H1 (cell line): ENCODE measurements at regions not wholly inside any gene's neighbourhood (a gene's known extent, or its start where the extent isn't known, plus 50 kb on each side); places are given as distances from the start of the nearest gene placed in this dataset.

Experiments used
- CTCF ChIA-PET: fragments of 300-600 bp; sonication (Branson Sonifier 250); formaldehyde crosslinking; loops from one replicate; lab custom pipeline; 2021; ENCODE audit not compliant: partially characterized antibody; lab: Charles Lee
- POLR2A ChIA-PET: fragments of 300-600 bp; sonication (Branson Sonifier 250); formaldehyde crosslinking; loops from one replicate; lab custom pipeline; 2021; ENCODE audit warnings: inconsistent platforms; ENCODE audit not compliant: partially characterized antibody; lab: Charles Lee
- DNase-seq, 2 experiments: peaks; one replicate each; pipeline versions ENCODE4 v3.0.0 to v3.0.0-alpha.2; 2010 to 2022; ENCODE audit warnings: low spot score in 2 of 2, low read depth in 1 of 2, mixed read lengths in 1 of 2
- FAIRE-seq: peaks from 2 replicates; lab custom pipeline; 2011; peaks lifted over from hg19 to GRCh38; lab: Jason Lieb, UNC
- H2AFZ ChIP-seq: 2 replicates; pipeline ENCODE4 v1.8.1; 2012; ENCODE audit warnings: low read length, inconsistent platforms
- H2AK5ac ChIP-seq: 2 replicates; pipeline ENCODE4 v1.6.1; 2013; ENCODE audit warnings: low read depth, low read length
- H2BK120ac ChIP-seq: replicated peaks from 2 replicates; pipeline ENCODE3; 2013; ENCODE audit warnings: low read depth, low read length, inconsistent platforms
- H2BK12ac ChIP-seq: 2 replicates; pipeline ENCODE4 v1.6.1; 2013; ENCODE audit warnings: low read depth, low read length
- H2BK15ac ChIP-seq: 2 replicates; pipeline ENCODE4 v1.6.1; 2013; ENCODE audit warnings: low read length
- H2BK20ac ChIP-seq: 2 replicates; pipeline ENCODE4 v1.6.1; 2013; ENCODE audit warnings: low read length
- H2BK5ac ChIP-seq: 2 replicates; pipeline ENCODE4 v1.6.1; 2013; ENCODE audit warnings: low read depth, low read length
- H3K14ac ChIP-seq: 2 replicates; pipeline ENCODE4 v1.6.1; 2013; ENCODE audit warnings: inconsistent platforms; ENCODE audit not compliant: insufficient read length
- H3K18ac ChIP-seq: 2 replicates; pipeline ENCODE4 v1.6.1; 2013; ENCODE audit warnings: low read length; ENCODE audit errors: extremely low read depth
- H3K23ac ChIP-seq: 2 replicates; pipeline ENCODE4 v1.6.1; 2013; ENCODE audit warnings: inconsistent platforms; ENCODE audit not compliant: insufficient read length
- H3K23me2 ChIP-seq: 2 replicates; pipeline ENCODE4 v1.6.1; 2013; ENCODE audit warnings: low read depth, low read length
- H3K27ac ChIP-seq: 2 replicates; pipeline ENCODE4 v1.6.1; 2011; ENCODE audit warnings: low read depth, low read length, inconsistent platforms
- H3K27me3 ChIP-seq, 4 experiments: replicated peaks in 1 of 4; 1 replicate in 1 of 4; 2 replicates in 3 of 4; pipeline versions ENCODE4 v1.6.1 to v1.8.1; 2011 to 2013; ENCODE audit warnings: low read length in 3 of 4, mild to moderate bottlenecking in 3 of 4, inconsistent platforms in 2 of 4, mixed read lengths in 2 of 4, moderate library complexity in 1 of 4; ENCODE audit not compliant: control insufficient read depth in 3 of 4, insufficient read depth in 3 of 4; ENCODE audit errors: extremely low read depth in 1 of 4
- H3K36me3 ChIP-seq, 4 experiments: 2 replicates each; pipeline versions ENCODE4 v1.6.1 to v1.8.1; 2011 to 2013; ENCODE audit warnings: mild to moderate bottlenecking in 4 of 4, low read length in 3 of 4, moderate library complexity in 2 of 4, control low read depth in 1 of 4, inconsistent platforms in 1 of 4; ENCODE audit not compliant: insufficient read depth in 4 of 4, control insufficient read depth in 2 of 4
- H3K4ac ChIP-seq: replicated peaks from 2 replicates; pipeline ENCODE3; 2013; ENCODE audit warnings: low read length, low read depth, mixed read lengths, inconsistent platforms; ENCODE audit not compliant: insufficient read length
- H3K4me1 ChIP-seq, 4 experiments: replicated peaks in 1 of 4; 1 replicate in 1 of 4; 2 replicates in 3 of 4; pipeline versions ENCODE4 v1.6.1 to v1.8.1; 2011 to 2013; ENCODE audit warnings: low read length in 3 of 4, inconsistent platforms in 2 of 4, mixed read lengths in 1 of 4; ENCODE audit not compliant: insufficient read depth in 4 of 4, control insufficient read depth in 3 of 4
- H3K4me2 ChIP-seq, 2 experiments: 2 replicates each; pipeline versions ENCODE4 v1.6.1 to v1.8.1; 2011 to 2013; ENCODE audit warnings: low read depth in 2 of 2, low read length in 2 of 2, control low read depth in 1 of 2, inconsistent platforms in 1 of 2, mild to moderate bottlenecking in 1 of 2; ENCODE audit not compliant: insufficient read depth in 1 of 2
- H3K4me3 ChIP-seq, 4 experiments: fragments of 200-600, 300-600 bp in 1 of 4; sonication (generic), shearing (Covaris generic), sonication (Bioruptor Twin) in 1 of 4; 2 replicates each; pipeline versions ENCODE4 v1.5.1 to v1.8.1; 2011 to 2016; ENCODE audit warnings: low read length in 4 of 4, low read depth in 3 of 4, control low read depth in 2 of 4, inconsistent platforms in 2 of 4, mild to moderate bottlenecking in 2 of 4, mixed read lengths in 1 of 4, moderate library complexity in 1 of 4; ENCODE audit not compliant: insufficient read depth in 2 of 4; ENCODE audit errors: extremely low read depth in 1 of 4
- H3K56ac ChIP-seq: replicated peaks from 2 replicates; pipeline ENCODE3; 2013; ENCODE audit warnings: low read depth, mild to moderate bottlenecking, mixed read lengths, low read length, inconsistent platforms; ENCODE audit not compliant: insufficient read length
- H3K79me1 ChIP-seq: 2 replicates; pipeline ENCODE4 v1.6.1; 2013; ENCODE audit warnings: low read depth, low read length, control low read depth
- H3K79me2 ChIP-seq, 2 experiments: 2 replicates each; pipeline versions ENCODE4 v1.6.1 to v1.8.1; 2012 to 2013; ENCODE audit warnings: low read length in 2 of 2, mild to moderate bottlenecking in 2 of 2, inconsistent platforms in 1 of 2; ENCODE audit not compliant: insufficient read depth in 2 of 2, control insufficient read depth in 1 of 2
- H3K9ac ChIP-seq, 4 experiments: replicated peaks in 1 of 4; 1 replicate in 1 of 4; 2 replicates in 3 of 4; pipeline versions ENCODE4 v1.6.1 to v1.8.1; 2011 to 2013; ENCODE audit warnings: low read depth in 3 of 4, low read length in 3 of 4, control low read depth in 2 of 4, mild to moderate bottlenecking in 2 of 4, moderate library complexity in 2 of 4, inconsistent platforms in 1 of 4; ENCODE audit errors: extremely low read depth in 1 of 4
- H3K9me3 ChIP-seq, 2 experiments: 2 replicates each; pipeline versions ENCODE4 v1.6.1 to v1.8.1; 2012 to 2013; ENCODE audit warnings: mild to moderate bottlenecking in 2 of 2, moderate library complexity in 2 of 2, control low read depth in 1 of 2, inconsistent platforms in 1 of 2, low read depth in 1 of 2, low read length in 1 of 2, mixed read lengths in 1 of 2; ENCODE audit not compliant: insufficient read depth in 2 of 2
- H4K20me1 ChIP-seq, 2 experiments: replicated peaks in 1 of 2; 2 replicates each; pipeline versions ENCODE3 to v1.8.1; 2011 to 2013; ENCODE audit warnings: inconsistent platforms in 2 of 2, low read length in 2 of 2, mild to moderate bottlenecking in 1 of 2; ENCODE audit not compliant: insufficient read depth in 2 of 2, control insufficient read depth in 1 of 2
- H4K5ac ChIP-seq: 2 replicates; pipeline ENCODE4 v1.6.1; 2013; ENCODE audit warnings: low read length, low read depth, mixed read lengths, inconsistent platforms; ENCODE audit not compliant: insufficient read length
- H4K8ac ChIP-seq: 2 replicates; pipeline ENCODE4 v1.8.0; 2013; ENCODE audit warnings: mild to moderate bottlenecking, moderate library complexity, low read length, inconsistent platforms; ENCODE audit not compliant: insufficient read depth; ENCODE audit errors: extremely low read depth
- H4K91ac ChIP-seq: replicated peaks from 2 replicates; pipeline ENCODE3; 2013; ENCODE audit warnings: low read length, mixed read lengths, inconsistent platforms; ENCODE audit not compliant: insufficient read length
- ASH2L ChIP-seq: fragments of 200-600, 300-600 bp; sonication (generic); IDR thresholded peaks from one replicate; pipeline ENCODE4 v1.7.1; 2017; ENCODE audit warnings: low read length
- CBX8 ChIP-seq: fragments of 300-800, 300-1000 bp; sonication (generic); IDR thresholded peaks from 2 replicates; pipeline ENCODE4 v1.7.1; 2016; ENCODE audit warnings: low read depth, low read length, borderline replicate concordance
- EGR1 ChIP-seq: IDR thresholded peaks from 2 replicates; pipeline ENCODE4 v1.6.1; 2011; ENCODE audit warnings: low read depth, low read length, borderline replicate concordance
- KDM1A ChIP-seq: fragments of 200-600, 300-600 bp; sonication (generic); IDR thresholded peaks from 2 replicates; pipeline ENCODE4 v1.7.1; 2016; ENCODE audit warnings: mild to moderate bottlenecking, low read length, borderline replicate concordance
- KDM4A ChIP-seq: IDR thresholded peaks from one replicate; pipeline ENCODE4 v1.7.1; 2012; ENCODE audit warnings: low read depth, mild to moderate bottlenecking, moderate library complexity, low read length, inconsistent platforms; ENCODE audit not compliant: severe bottlenecking
- NANOG ChIP-seq: IDR thresholded peaks from 2 replicates; pipeline ENCODE4 v1.6.1; 2011; ENCODE audit warnings: low read length, low read depth, mild to moderate bottlenecking, inconsistent platforms; ENCODE audit not compliant: insufficient read depth, poor library complexity, severe bottlenecking
- POLR2AphosphoS5 ChIP-seq: IDR thresholded peaks from 2 replicates; pipeline ENCODE4 v1.6.1; 2011; ENCODE audit warnings: low read depth, low read length
- SIN3A ChIP-seq, 2 experiments: IDR thresholded peaks in 1 of 2; conservative IDR thresholded peaks in 1 of 2; 2 replicates each; pipeline ENCODE4 v1.6.1; 2011 to 2012; ENCODE audit warnings: low read length in 2 of 2, improper control_type of control experiment in 1 of 2, low read depth in 1 of 2, mild to moderate bottlenecking in 1 of 2
- SIRT6 ChIP-seq: IDR thresholded peaks from one replicate; pipeline ENCODE4 v1.7.1; 2012; ENCODE audit warnings: low read length, inconsistent platforms
- SIX5 ChIP-seq: IDR thresholded peaks from 2 replicates; pipeline ENCODE4 v1.6.1; 2011; ENCODE audit warnings: mild to moderate bottlenecking, low read depth, low read length
- YY1 ChIP-seq: IDR thresholded peaks from 2 replicates; pipeline ENCODE4 v1.6.1; 2011; ENCODE audit warnings: low read depth, mild to moderate bottlenecking, low read length
- ZNF274 ChIP-seq: IDR thresholded peaks from 2 replicates; pipeline ENCODE4 v1.7.0; 2012; ENCODE audit warnings: low read length, borderline replicate concordance; ENCODE audit errors: extremely low read depth
- WGBS, 2 experiments: shearing (Covaris generic) in 1 of 2; methylation state at CpG; one replicate each; pipeline versions ENCODE4 v1.1.6 to v1.1.7; 2013 to 2015; ENCODE audit warnings: low lambda C conversion rate in 2 of 2, mixed read lengths in 2 of 2, inconsistent platforms in 1 of 2, low coverage in 1 of 2, missing lambda C conversion rate in 1 of 2; ENCODE audit not compliant: insufficient replicate concordance in 2 of 2, insufficient coverage in 1 of 2, insufficient read length in 1 of 2; ENCODE audit errors: extremely low coverage in 1 of 2, missing lambda C conversion rate in 1 of 2; 5-methylcytosine and 5-hydroxymethylcytosine counted together

DNA sequence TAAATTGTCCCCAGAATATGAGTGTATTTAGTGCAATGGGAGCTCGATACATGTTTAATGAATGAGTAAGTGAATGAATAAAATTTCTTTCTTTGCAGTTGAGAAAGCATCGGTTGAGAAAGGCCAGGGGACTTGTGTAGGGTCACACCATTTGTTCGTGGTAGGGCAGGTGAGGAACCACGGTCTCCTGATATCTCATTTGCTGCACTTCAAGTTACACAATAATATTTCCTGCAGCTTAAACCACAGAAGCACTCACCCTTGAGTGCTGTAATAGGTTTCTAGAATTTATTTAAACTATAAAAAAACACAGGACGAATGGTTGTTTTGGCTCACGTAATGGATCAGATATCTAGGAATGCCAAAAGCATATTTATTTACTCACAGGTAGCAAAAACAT lies 429.8 kb downstream of the SPATA31D1 start:
- DNase-seq, result no peak

More for the DNA sequence above, 429.8 kb downstream of the SPATA31D1 start:
- H3K27me3 ChIP-seq, result no peaks in the 10 kb centered on the region
- H2AK5ac ChIP-seq, result no peak overlapping the region
- no peaks in the 10 kb centered on the region for H3K79me2 ChIP-seq
- H2BK5ac ChIP-seq, result no peak overlapping the region
- H4K5ac ChIP-seq, result no peak overlapping the region
- 95% methylated on average over 6 of the region's 6 CpGs; no CpG with 5 or more reads in 1 of the 2 experiments for WGBS, 2 experiments
- H4K8ac ChIP-seq, result no peak overlapping the region
- POLR2A ChIA-PET, result no interaction called here
- no peak overlapping the region for H3K23ac ChIP-seq
- H3K9ac ChIP-seq, result no peak overlapping the region
- H3K18ac ChIP-seq, result no peak overlapping the region
- H3K27ac ChIP-seq, result no peak overlapping the region
- no peaks in the 10 kb centered on the region for H3K23me2 ChIP-seq
- FAIRE-seq, result no peak
- no peak overlapping the region for H3K4me3 ChIP-seq
- no peak overlapping the region for H2AFZ ChIP-seq
- H3K56ac ChIP-seq, result no peak overlapping the region
- CTCF ChIA-PET, result no interaction called here
- H2BK15ac ChIP-seq, result no peak overlapping the region
- no peaks in the 10 kb centered on the region for H3K4me1 ChIP-seq
- no peaks in the 10 kb centered on the region for H4K20me1 ChIP-seq
- H3K4me2 ChIP-seq, result no peak overlapping the region
- no peak overlapping the region for H3K14ac ChIP-seq
- no peak overlapping the region for H2BK120ac ChIP-seq
- H3K9me3 ChIP-seq, result no peaks in the 10 kb centered on the region
- no peak overlapping the region for H2BK20ac ChIP-seq
- H3K36me3 ChIP-seq, result no peaks in the 10 kb centered on the region
- no peak overlapping the region for H2BK12ac ChIP-seq
- H3K79me1 ChIP-seq, result no peaks in the 10 kb centered on the region
- H3K4ac ChIP-seq, result no peak overlapping the region
- TF ChIP-seq ASH2L (no peak), CBX8 (no peak), SIX5 (no peak), NANOG (no peak), SIN3A (conservative IDR thresholded peaks at IDR 0.05 in 1 of 2, IDR thresholded peaks at IDR 0.05 in 1 of 2; ENCODE audit: low read depth in 1 of 2, low read length in 2 of 2) (no peak), YY1 (no peak), EGR1 (no peak), ZNF274 (no peak), SIRT6 (no peak), KDM1A (no peak), POLR2AphosphoS5 (no peak), KDM4A (no peak)
- H4K91ac ChIP-seq, result no peak overlapping the region
